Erythroblast (primary cell): ENCODE measurements at regions not wholly inside any gene's neighbourhood (a gene's known extent, or its start where the extent isn't known, plus 50 kb on each side); places are given as distances from the start of the nearest gene placed in this dataset.
"Not testable (repeated sequence)": the region's sequence is repeated elsewhere in the genome, so short reads cannot be mapped to it uniquely, and the experiment has no call there.

Experiments
- DNase-seq, 2 experiments: peaks; one replicate each; lab custom pipeline; 2025; lab: John Stamatoyannopoulos, UW
- GATA1 ChIP-seq: IDR thresholded peaks from 2 replicates; pipeline ENCODE4 v1.6.1; 2011; ENCODE audit warnings: low read depth, mild to moderate bottlenecking, control low read depth, low read length, moderate library complexity
- POLR2A ChIP-seq: IDR thresholded peaks from 2 replicates; pipeline ENCODE4 v1.6.1; 2011; ENCODE audit warnings: mild to moderate bottlenecking, low read length

GRCh38 chr4:141356963-141357335 is 136.3 kb downstream of the ZNF330 start:
- DNase-seq: no peak
- TF ChIP-seq GATA1: no peak

- DNase-seq: not testable (repeated sequence)
These were observed 147.5 kb downstream of the ZNF330 start for GRCh38 chr4:141368241-141368640.

GRCh38 chr4:141371206-141371605 is 150.5 kb downstream of the ZNF330 start:
- no peak for DNase-seq
- TF ChIP-seq GATA1 (no peak), POLR2A (no peak)

GRCh38 chr4:141375855-141376254 is 155.2 kb downstream of the ZNF330 start:
- no peak for DNase-seq
- no peak for TF ChIP-seq POLR2A
- TF ChIP-seq GATA1: no peak

- TF ChIP-seq GATA1: no peak
- no peak for TF ChIP-seq POLR2A
- DNase-seq: no peak
These were observed 156.1 kb downstream of the ZNF330 start for GRCh38 chr4:141376769-141377168.

- DNase-seq: no peak
These were observed 166.6 kb downstream of the ZNF330 start for GRCh38 chr4:141387299-141387698.

GRCh38 chr4:141388481-141388880 is 167.8 kb downstream of the ZNF330 start:
- DNase-seq: no peak
- TF ChIP-seq GATA1 (no peak), POLR2A (no peak)

More at GRCh38 chr4:141387299-141387698, 166.6 kb downstream of the ZNF330 start:
- TF ChIP-seq GATA1 (no peak), POLR2A (no peak)

- no peak for DNase-seq
- TF ChIP-seq GATA1 (no peak), POLR2A (no peak)
These were observed 169.0 kb downstream of the ZNF330 start for GRCh38 chr4:141389649-141390048.

- TF ChIP-seq GATA1: no peak
- no peak for TF ChIP-seq POLR2A
- DNase-seq: no peak
These were observed 169.9 kb downstream of the ZNF330 start for GRCh38 chr4:141390571-141390970.

GRCh38 chr4:141391293-141391692 is 170.6 kb downstream of the ZNF330 start:
- TF ChIP-seq POLR2A (no peak), GATA1 (no peak)
- DNase-seq: no peak

- TF ChIP-seq POLR2A (no peak), GATA1 (no peak)
- DNase-seq: no peak
These were observed 171.1 kb downstream of the ZNF330 start for GRCh38 chr4:141391771-141392170.

GRCh38 chr4:141395246-141395830 is 174.6 kb downstream of the ZNF330 start:
- TF ChIP-seq POLR2A (no peak), GATA1 (no peak)
- no peak for DNase-seq

- DNase-seq: no peak
- TF ChIP-seq GATA1 (no peak), POLR2A (no peak)
These were observed 175.2 kb downstream of the ZNF330 start for GRCh38 chr4:141395919-141396318.

- no peak for TF ChIP-seq GATA1
- no peak for TF ChIP-seq POLR2A
- DNase-seq: no peak
These were observed 182.0 kb downstream of the ZNF330 start for GRCh38 chr4:141402712-141403111.

GRCh38 chr4:141403782-141404181 is 183.1 kb downstream of the ZNF330 start:
- TF ChIP-seq POLR2A (no peak), GATA1 (no peak)
- DNase-seq: no peak

- TF ChIP-seq GATA1 (no peak), POLR2A (no peak)
- DNase-seq: no peak
These were observed 185.5 kb downstream of the ZNF330 start for GRCh38 chr4:141406237-141406636.
